HEK293 (cell line): ENCODE measurements at regions not wholly inside any gene's neighbourhood (a gene's known extent, or its start where the extent isn't known, plus 50 kb on each side); places are given as distances from the start of the nearest gene placed in this dataset.
"Not testable (repeated sequence)": the region's sequence is repeated elsewhere in the genome, so short reads cannot be mapped to it uniquely, and the experiment has no call there.

ENCODE experiments used
- CTCF ChIP-seq: fragments of 450-650 bp; formaldehyde crosslinking; IDR thresholded peaks from 2 replicates; pipeline ENCODE4 v1.5.1; 2016; ENCODE audit warnings: missing biosample characterization, missing genetic modification characterization
- ZBTB1 ChIP-seq: fragments of 450-650 bp; formaldehyde crosslinking; IDR thresholded peaks from 2 replicates; pipeline ENCODE4 v1.5.1; 2016; ENCODE audit warnings: missing biosample characterization, missing genetic modification characterization
- ZNF274 ChIP-seq, 2 experiments: fragments of 200-500 bp in 1 of 2; fragments of 450-650 bp in 1 of 2; sonication (Bioruptor generic) in 1 of 2; formaldehyde crosslinking in 1 of 2; IDR thresholded peaks; 2 replicates each; pipeline versions ENCODE4 v1.5.1 to v1.6.1; 2014 to 2016; ENCODE audit warnings: borderline replicate concordance in 1 of 2, inconsistent platforms in 1 of 2, low read length in 1 of 2, missing biosample characterization in 1 of 2, missing genetic modification characterization in 1 of 2

DNA sequence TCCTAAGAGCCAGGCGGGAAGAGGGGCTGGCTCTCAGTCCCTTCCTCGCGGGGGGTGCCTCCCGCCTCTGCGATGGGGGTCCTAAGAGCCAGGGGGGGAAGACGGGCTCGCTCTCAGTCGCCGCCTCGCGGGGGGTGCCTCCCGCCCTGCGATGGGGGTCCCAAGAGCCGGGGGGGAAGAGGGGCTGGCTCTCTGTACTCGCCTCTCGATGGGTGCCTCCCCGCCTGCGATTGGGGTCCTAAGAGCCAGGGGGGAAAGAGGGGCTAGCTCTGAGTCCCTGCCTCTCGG lies 2326.1 kb upstream of the PCDH20 start:
- TF ChIP-seq CTCF (tag by site-specific recombination); ZBTB1 (tag by site-specific recombination); ZNF274 (IDR thresholded peaks at IDR 0.05; ENCODE audit: low read length); ZNF274 (tag by site-specific recombination; IDR thresholded peaks at IDR 0.05; ENCODE audit: borderline replicate concordance): not testable (repeated sequence)
